ENCODE measurements at regions not wholly inside any gene's neighbourhood (a gene's known extent, or its start where the extent isn't known, plus 50 kb on each side); places are given as distances from the start of the nearest gene placed in this dataset.
A peak's percentile ranks its signal among the peaks of the same experiment; 100 is the strongest.

DNA sequence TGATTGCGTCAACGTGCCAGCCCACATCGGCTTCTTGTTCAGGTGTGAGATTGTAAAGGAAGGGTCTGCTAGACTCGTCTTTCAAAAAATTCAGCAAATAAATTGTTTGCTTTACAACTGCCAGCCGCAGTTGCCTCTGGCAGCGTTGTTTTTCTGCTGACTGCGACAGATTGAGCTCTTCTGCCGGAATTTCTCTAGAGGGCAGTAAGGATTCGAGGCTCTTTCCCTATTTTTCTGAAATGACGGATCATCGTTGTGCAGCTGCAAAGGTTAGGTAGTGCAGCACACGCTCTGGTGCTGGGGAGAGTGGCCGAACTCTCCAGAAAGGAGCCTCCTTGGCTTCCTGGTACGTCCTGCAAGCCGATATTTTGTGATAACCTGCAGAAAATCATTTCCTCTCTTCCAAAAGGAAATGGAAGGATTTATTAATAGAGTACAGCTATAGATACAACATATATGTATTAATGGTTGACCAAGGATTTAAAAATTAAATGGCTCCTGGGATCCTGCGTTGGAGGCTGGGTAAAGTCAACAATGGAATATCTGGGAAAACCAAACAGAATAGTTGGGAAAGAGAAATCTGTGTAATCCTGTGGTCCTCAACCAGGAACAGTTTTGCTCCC lies 121.9 kb upstream of the ZFP64 start:
- peak; percentile 64 for DNase-seq (ENCODE audit: low read depth)
- TF ChIP-seq, protein P1, sequence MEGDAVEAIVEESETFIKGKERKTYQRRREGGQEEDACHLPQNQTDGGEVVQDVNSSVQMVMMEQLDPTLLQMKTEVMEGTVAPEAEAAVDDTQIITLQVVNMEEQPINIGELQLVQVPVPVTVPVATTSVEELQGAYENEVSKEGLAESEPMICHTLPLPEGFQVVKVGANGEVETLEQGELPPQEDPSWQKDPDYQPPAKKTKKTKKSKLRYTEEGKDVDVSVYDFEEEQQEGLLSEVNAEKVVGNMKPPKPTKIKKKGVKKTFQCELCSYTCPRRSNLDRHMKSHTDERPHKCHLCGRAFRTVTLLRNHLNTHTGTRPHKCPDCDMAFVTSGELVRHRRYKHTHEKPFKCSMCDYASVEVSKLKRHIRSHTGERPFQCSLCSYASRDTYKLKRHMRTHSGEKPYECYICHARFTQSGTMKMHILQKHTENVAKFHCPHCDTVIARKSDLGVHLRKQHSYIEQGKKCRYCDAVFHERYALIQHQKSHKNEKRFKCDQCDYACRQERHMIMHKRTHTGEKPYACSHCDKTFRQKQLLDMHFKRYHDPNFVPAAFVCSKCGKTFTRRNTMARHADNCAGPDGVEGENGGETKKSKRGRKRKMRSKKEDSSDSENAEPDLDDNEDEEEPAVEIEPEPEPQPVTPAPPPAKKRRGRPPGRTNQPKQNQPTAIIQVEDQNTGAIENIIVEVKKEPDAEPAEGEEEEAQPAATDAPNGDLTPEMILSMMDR (conservative IDR thresholded peaks at IDR 0.05; ENCODE audit: low read length), result peak; percentile 80
- no peak overlapping the region for H3K4me3 ChIP-seq (ENCODE audit: low read length)

DNA sequence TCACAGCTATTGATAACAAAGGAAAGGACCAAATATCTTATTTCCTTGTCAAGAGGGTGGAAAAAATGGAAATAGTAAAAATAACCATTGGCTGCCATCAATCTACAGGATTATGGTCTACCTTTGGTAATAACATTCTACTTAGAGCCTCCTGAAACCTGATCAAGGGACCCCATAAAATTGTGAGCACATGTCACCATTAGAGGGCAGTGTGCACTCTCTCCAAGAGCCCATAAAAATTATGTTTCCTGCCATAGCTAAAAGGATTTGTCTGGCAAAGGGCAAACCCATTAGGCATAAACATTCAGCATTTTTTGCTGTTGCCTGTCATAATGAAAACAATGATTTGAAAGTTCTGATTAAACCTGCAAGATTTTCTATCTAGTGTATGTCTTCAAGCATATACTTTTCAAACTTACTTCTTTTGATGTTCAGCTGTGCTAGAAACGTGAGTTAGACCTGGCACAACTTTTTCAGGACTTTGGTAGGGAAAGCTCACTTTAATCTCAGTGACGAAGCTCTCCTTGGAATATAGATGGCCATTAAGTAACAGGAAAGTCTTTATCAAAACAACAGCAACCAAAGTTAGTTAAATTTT lies 120.7 kb upstream of the ZFP64 start:
- H3K4me3 ChIP-seq (ENCODE audit: low read length), result no peak overlapping the region
- TF ChIP-seq, protein P1 (conservative IDR thresholded peaks at IDR 0.05; ENCODE audit: low read length), result peak; percentile 90
- DNase-seq (ENCODE audit: low read depth), result peak; percentile 70

DNA sequence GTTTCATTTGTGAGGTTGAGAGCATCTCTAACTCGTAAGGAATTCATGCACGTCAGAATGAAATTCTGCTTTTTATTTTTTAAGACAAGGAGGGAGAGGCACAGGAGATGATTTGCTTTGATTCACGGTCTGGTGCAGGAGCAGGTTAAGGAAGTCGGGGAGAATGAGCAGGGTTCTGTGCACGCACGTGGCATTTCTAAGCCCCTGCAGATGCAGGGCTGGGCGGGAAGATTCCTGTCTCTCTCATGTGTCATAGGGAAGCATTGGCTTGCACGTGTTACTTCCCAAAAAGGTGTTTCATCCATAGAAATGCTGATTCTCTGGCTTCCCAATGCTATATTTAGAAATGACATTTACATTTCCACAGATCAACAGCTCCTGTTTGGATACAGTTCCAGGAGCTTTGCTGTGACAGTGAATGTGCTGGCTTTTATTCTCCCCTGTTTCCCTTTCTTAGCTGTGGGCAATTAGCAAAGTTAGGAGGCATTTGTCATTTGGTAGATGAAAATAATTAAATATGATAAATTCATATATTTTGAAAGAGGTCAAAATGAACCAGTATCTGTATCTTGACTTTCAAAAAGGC lies 119.7 kb upstream of the ZFP64 start:
- TF ChIP-seq, protein P1 (conservative IDR thresholded peaks at IDR 0.05; ENCODE audit: low read length), result no peak
- no peak overlapping the region for H3K4me3 ChIP-seq (ENCODE audit: low read length)
- DNase-seq (ENCODE audit: low read depth), result no peak

DNA sequence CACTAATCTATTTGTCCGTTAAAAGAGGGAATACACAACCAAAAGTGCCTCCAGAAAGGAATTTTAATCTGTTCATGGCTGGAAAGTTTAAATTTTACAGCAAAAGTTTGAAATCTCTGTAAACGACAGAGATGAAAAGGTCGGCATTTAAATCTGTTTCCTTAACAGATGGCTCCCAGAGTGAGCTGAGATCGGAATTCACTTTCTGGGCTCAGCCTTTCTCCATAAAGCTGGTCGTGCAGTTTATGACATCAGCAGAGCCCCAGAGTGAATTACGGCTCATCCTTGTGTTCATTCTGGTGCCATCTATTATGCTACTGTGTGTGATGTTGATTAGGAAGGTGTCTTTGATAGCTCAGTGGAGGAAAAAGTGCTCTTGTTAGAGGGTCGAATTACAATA lies 117.6 kb upstream of the ZFP64 start:
- no peak for DNase-seq (ENCODE audit: low read depth)
- H3K4me3 ChIP-seq (ENCODE audit: low read length), result no peak overlapping the region
- TF ChIP-seq, protein P1 (conservative IDR thresholded peaks at IDR 0.05; ENCODE audit: low read length), result no peak

- no peak for DNase-seq (ENCODE audit: low read depth)
- TF ChIP-seq, protein P1 (conservative IDR thresholded peaks at IDR 0.05; ENCODE audit: low read length), result no peak
- H3K4me3 ChIP-seq (ENCODE audit: low read length), result no peak overlapping the region
Observed at GRCh38 chr20:52306477-52306876, 114.9 kb upstream of the ZFP64 start.

GRCh38 chr20:52305858-52306257 lies 114.3 kb upstream of the ZFP64 start:
- H3K4me3 ChIP-seq (ENCODE audit: low read length), result no peak overlapping the region
- TF ChIP-seq, protein P1 (conservative IDR thresholded peaks at IDR 0.05; ENCODE audit: low read length), result no peak
- no peak for DNase-seq (ENCODE audit: low read depth)

Data from AG10803 (cell line).